PFSK-1 (cell line): ENCODE measurements at regions not wholly inside any gene's neighbourhood (a gene's known extent, or its start where the extent isn't known, plus 50 kb on each side); places are given as distances from the start of the nearest gene placed in this dataset.

Experiments
- FOXP2 ChIP-seq: optimal IDR thresholded peaks from 2 replicates; pipeline ENCODE3; 2011; ENCODE audit warnings: borderline replicate concordance, control low read depth, inconsistent platforms; ENCODE audit not compliant: insufficient read depth; ENCODE audit errors: extremely low read length, extremely low read depth
- POLR2AphosphoS5 ChIP-seq: IDR thresholded peaks from 2 replicates; pipeline ENCODE4 v1.6.1; 2012; ENCODE audit warnings: low read depth, mild to moderate bottlenecking, control low read depth, low read length, moderate library complexity
- SIN3A ChIP-seq: IDR thresholded peaks from 2 replicates; pipeline ENCODE4 v1.6.1; 2012; ENCODE audit warnings: mild to moderate bottlenecking, low read length, moderate library complexity, borderline replicate concordance; ENCODE audit not compliant: insufficient read depth
- TAF1 ChIP-seq: IDR thresholded peaks from 2 replicates; pipeline ENCODE4 v1.6.1; 2012; ENCODE audit warnings: low read length, control low read depth, borderline replicate concordance; ENCODE audit not compliant: insufficient read depth
- TF ChIP-seq, protein P1 (sequence below), 2 experiments: IDR thresholded peaks; 2 replicates each; pipeline versions ENCODE4 v1.6.1 to v1.8.0; 2011 to 2012; ENCODE audit warnings: low read depth in 2 of 2, low read length in 2 of 2, control low read depth in 1 of 2, inconsistent platforms in 1 of 2, mild to moderate bottlenecking in 1 of 2, moderate library complexity in 1 of 2; ENCODE audit not compliant: insufficient read depth in 1 of 2

- TF ChIP-seq TAF1 (no peak), POLR2AphosphoS5 (no peak), SIN3A (no peak), FOXP2 (no peak)
- TF ChIP-seq, protein P1, sequence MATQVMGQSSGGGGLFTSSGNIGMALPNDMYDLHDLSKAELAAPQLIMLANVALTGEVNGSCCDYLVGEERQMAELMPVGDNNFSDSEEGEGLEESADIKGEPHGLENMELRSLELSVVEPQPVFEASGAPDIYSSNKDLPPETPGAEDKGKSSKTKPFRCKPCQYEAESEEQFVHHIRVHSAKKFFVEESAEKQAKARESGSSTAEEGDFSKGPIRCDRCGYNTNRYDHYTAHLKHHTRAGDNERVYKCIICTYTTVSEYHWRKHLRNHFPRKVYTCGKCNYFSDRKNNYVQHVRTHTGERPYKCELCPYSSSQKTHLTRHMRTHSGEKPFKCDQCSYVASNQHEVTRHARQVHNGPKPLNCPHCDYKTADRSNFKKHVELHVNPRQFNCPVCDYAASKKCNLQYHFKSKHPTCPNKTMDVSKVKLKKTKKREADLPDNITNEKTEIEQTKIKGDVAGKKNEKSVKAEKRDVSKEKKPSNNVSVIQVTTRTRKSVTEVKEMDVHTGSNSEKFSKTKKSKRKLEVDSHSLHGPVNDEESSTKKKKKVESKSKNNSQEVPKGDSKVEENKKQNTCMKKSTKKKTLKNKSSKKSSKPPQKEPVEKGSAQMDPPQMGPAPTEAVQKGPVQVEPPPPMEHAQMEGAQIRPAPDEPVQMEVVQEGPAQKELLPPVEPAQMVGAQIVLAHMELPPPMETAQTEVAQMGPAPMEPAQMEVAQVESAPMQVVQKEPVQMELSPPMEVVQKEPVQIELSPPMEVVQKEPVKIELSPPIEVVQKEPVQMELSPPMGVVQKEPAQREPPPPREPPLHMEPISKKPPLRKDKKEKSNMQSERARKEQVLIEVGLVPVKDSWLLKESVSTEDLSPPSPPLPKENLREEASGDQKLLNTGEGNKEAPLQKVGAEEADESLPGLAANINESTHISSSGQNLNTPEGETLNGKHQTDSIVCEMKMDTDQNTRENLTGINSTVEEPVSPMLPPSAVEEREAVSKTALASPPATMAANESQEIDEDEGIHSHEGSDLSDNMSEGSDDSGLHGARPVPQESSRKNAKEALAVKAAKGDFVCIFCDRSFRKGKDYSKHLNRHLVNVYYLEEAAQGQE (IDR thresholded peaks at IDR 0.05; ENCODE audit: insufficient read depth in 1 of 2, low read depth in 2 of 2, low read length in 2 of 2): no peak
These were observed 209.6 kb upstream of the TNP1 start for GRCh38 chr2:217069263-217070042.

GRCh38 chr2:217068677-217069250 lies 208.9 kb upstream of the TNP1 start:
- no peak for TF ChIP-seq POLR2AphosphoS5
- no peak for TF ChIP-seq TAF1
- TF ChIP-seq, protein P1 (IDR thresholded peaks at IDR 0.05; ENCODE audit: insufficient read depth in 1 of 2, low read depth in 2 of 2, low read length in 2 of 2): no peak
- TF ChIP-seq SIN3A: no peak
- no peak for TF ChIP-seq FOXP2

DNA sequence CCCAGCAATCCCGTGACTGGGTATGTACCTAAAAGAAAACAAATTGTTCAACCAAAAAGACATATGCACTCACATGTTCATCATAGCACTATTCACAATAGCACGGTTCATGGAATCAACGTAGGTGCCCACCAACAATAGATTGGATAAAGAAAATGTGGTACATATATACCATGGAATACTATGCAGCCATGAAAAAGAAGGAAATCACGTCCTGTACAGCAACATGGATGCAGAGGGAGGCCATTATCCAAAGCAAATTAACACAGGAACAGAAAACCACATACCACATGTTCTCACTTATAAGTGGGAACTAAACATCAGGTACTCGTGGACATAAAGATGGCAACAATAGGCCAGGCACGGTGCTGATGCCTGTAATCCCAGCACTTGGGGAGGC lies 207.9 kb upstream of the TNP1 start:
- TF ChIP-seq FOXP2: no peak
- TF ChIP-seq SIN3A: no peak
- TF ChIP-seq, protein P1 (IDR thresholded peaks at IDR 0.05; ENCODE audit: insufficient read depth in 1 of 2, low read depth in 2 of 2, low read length in 2 of 2): no peak
- TF ChIP-seq TAF1: no peak
- TF ChIP-seq POLR2AphosphoS5: no peak

DNA sequence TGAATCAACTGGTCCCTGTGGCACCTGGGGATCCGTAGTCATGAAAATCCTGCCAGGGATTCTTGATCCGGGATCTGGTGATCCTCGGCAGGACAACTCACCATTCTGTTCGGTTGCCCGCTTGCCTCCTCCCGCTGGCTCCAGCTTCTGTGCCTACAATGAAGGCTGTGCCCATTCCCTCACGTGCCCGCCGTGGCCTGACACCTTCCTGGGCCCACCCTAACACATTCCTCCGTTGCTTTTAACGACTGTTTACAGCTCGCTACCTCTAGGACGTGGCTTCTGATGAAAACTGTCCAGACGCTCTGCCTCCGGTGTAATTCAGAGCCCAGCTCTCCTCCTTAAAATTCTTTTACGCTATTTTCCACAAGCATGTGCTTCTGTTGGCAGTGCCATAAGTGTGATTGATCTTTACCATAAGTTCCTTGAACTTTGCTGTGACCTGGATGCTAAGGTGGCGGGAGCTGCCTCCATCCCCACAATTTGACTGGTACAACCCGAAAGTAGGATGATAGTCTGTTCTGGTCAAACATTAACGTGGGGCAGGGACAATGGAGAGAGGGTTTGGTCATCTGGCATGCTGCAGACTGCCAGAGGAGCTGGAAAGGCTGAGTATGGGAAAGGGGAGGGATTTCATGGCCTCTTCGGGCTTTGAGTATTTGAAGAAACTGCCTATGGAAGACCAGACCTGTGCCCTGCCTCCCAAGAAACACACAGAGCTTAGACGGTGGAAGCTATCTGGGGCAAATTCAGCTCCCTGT lies 206.8 kb upstream of the TNP1 start:
- TF ChIP-seq, protein P1 (IDR thresholded peaks at IDR 0.05; ENCODE audit: insufficient read depth in 1 of 2, low read depth in 2 of 2, low read length in 2 of 2): no peak
- TF ChIP-seq POLR2AphosphoS5: no peak
- TF ChIP-seq TAF1: no peak
- no peak for TF ChIP-seq SIN3A
- no peak for TF ChIP-seq FOXP2
